ENCODE measurements at regions not wholly inside any gene's neighbourhood (a gene's known extent, or its start where the extent isn't known, plus 50 kb on each side); places are given as distances from the start of the nearest gene placed in this dataset.
"Not testable (repeated sequence)": the region's sequence is repeated elsewhere in the genome, so short reads cannot be mapped to it uniquely, and the experiment has no call there.

DNA sequence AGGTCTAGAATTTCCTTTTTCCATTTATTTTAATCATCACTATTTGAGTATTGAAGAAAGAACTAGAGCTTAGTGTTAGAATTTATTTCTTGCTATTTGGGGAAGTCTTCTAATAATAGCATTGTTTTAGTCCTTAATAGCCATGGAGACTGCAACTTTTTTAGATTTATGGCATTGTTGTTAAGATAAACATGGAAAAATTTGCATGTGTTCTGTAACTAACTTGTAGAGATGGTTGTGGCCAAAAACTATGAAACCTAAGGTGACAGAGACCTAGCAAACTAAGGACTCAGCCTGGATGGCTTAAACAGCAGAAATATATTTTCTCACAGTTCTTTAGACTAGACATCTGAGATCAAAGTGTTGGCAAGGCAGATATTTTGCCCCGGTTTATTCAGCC, 246.4 kb downstream of the SPRY2 start:
- no peak for DNase-seq
- intact Hi-C loops (cut with DNase I) = no loop called here

DNA sequence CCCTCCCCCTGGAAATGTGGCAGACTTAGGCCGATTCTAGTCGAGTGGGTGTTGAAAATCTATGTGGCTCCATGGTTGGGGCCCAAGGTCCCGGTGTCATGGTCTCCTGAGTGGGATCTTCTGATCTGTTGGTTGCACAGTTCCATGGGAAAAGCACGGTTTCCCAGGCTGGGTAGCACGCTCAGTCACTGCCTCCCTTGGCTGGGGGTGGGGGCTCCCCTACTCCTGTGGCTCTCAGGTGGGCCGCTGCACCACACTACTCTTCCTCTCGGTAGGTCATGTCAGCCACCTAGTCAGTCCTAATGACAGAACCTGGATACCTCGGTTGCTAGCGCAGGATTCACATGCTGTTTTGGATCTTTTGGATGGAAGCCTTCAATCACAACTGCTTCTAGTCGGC, 247.0 kb downstream of the SPRY2 start:
- intact Hi-C loops (cut with DNase I) = no loop called here
- DNase-seq = no peak

DNA sequence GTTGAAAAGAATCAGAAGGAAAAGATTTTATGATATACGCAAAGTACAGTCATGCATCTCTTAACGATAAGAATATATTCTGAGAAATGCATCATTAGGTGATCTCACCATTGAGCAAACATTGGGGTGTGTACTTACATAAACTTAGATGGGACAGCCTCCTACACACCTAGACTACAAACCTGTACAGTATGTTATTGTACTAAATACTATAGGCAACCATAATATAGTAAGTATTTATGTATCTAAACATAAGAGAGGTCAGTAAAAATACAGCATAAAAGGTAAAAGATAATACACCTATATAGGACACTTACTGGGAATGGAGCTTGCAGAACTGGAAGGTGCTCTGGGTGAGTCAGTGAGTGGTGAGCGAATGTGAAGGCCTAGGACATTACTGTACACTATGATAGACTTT, 254.6 kb downstream of the SPRY2 start:
- intact Hi-C loops (cut with DNase I) = no loop called here

DNA sequence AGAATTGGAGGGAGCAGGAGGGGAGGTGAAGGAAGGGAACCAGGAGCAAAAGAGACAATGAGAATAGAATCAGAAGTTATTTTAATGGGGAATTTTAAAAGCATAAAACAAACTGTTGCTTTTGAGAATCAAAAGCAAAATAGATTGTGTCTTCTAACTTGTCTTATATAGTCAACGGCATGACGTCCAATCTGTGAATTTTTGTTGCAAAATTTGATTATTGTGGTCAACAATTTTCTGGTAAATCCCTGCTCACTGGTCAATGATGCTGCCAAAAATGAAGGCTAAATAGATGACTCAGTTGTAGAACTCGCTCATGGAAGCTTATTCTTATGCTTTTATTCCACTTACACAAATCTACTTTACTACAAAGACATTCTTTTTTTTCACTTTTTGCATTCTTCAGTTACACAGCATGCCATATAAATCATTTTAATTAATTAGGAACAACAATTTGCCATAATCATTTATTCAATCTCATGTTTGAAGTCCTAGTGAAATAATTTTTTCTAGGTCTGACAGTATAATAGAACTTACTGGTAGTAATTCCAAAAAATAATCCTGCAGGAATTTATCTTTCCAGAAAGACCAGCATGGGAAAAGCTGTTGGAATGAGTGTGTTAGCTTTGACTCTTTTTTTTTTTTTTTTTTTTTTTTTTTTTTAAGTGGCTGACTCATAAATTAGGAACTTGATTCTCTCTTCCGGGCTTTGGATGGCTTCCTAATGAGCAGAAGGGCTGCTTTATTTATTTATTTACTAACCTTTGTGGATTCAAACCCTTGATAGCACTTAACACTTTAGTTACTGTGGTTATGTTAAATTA, 256.9 kb downstream of the SPRY2 start:
- intact Hi-C loops (cut with DNase I) = no loop called here
- no peak for DNase-seq

More for the DNA sequence above, 254.6 kb downstream of the SPRY2 start:
- DNase-seq = no peak

DNA sequence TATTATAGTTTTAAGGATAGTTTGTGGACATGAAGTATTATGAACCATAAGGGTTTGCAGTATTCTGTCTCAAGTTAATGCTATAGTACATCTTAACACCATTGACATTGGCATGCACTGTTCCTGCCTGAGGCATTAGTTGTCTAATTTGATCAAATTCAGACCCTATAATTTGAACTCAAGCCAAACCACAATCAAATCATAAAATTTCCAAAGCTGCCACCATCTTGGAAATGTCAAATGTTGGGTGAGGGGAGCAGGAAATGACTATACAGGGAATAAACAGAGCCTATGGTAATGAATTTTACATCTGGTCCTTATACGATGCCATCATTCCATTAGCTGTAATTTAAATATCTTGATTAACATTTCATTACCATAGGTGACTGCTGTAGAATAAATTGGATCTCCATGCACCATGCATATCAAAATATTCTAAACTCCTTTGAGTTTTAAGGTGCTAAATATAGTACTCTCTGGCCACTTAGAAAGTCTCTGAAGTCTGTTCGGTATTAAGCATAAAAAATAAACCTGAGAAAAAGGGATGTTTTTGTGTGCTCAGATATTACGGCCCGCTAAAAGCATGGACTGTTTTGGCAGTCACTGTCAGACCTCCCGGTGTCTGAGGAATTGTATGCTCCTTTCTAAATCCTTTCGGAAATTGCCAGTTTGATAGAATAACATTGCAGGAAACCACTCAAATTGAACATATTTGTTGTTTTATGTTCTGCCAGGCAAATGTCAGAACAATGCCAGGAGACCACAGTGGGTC, 257.7 kb downstream of the SPRY2 start:
- no peak for DNase-seq
- intact Hi-C loops (cut with DNase I) = no loop called here

DNA sequence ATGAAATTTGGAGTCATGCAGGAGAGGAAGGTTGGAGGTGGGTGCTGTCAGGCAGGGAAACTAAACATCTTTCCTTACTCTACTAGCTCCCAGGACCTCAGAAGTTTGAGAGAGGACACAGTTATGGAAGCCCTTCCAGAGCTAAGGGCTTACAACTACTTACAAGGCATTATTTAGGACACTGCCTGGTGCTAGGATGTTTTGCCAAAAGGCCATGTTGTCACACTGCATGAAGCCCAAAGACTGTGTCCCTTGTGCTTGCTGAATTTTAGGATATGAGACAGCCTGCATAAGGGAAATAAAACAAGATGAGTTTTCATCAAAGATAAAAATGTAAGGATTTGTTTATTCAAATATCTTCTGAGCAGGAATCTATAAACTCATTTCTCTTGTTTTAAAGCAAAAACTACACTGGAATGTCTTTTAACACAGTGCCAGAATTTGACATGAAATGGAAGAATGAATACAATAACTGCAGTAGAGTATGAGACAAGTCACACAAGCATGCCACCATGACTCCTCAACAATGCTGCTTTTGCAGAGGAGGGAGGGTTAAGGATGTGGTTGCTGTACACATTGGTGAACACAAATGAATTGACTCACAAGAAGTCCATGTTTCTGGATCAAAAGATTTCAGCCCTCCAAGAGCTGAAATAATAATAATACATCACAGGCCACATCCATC, 258.4 kb downstream of the SPRY2 start:
- intact Hi-C loops (cut with DNase I) = no loop called here
- no peak for DNase-seq

DNA sequence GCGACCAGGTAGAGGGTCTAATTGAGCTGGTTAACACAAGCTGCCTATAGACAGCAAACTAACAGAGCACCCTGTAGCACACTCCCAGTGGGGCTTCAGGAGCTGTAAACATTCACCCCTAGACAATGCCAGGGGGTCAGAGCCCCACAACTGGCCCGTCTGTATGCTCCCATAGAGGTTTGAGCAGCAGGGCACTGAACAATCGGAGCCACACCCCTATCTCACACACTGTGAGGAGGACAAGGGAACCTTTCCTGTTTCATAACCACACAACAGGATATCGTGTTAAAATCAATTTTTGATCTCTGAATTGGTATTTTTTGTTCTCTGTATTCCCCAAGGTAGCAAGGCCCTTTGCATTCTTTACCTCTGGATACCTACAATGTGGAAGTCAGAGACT, 266.1 kb downstream of the SPRY2 start:
- intact Hi-C loops (cut with DNase I) = no loop called here
- DNase-seq = no peak

DNA sequence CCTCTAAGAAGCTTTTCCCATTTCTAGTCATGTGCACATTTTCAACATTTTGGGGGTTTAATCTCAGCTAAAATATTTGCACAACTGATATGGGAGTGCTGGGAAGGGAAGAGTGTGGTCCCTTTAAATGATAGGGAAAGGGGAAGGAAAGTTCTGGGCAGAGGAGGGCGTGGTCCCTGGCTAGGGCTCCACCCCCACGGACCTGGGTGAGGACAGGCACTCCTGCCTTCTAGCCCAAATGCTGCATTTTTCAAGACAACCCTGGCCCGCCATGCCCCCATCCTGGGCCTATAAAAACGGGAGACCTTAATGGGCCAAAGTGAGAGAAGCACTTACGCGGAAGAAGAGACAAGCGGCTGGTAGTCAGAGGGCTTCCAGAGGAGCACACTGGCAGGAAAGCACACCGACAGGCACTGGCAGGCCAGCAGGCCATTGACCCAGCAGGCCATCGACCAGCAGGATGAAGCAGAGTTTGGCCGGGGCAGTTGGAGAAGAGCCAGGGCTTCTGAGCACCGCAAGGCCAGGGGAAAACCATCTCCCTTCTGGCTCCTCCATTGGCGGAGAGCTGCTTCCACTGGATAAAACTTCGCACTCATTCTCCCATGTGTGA, 266.7 kb downstream of the SPRY2 start:
- intact Hi-C loops (cut with DNase I) = no loop called here
- DNase-seq = peak in 4 of 10 donors; percentile 17 to 80 (median 55)

DNA sequence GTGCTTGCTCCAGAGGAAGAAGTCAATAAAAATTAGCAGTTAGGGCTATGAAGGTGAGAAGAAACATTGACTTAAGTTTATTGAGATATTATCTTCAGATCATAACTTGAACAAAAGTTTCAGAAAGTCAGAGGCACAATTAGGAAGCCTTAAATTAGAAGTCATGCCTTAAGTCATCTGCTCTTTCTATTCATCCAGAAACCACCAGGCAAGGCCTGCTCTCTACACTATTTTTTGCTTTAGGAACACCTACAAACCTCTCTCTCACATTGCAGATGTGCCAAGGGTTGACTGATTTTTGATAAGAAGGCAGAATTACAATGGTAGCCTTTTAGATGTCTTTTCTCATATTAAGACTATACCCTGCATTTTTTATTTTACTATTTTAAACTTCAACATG, 268.7 kb downstream of the SPRY2 start:
- DNase-seq = no peak
- intact Hi-C loops (cut with DNase I) = no loop called here

DNA sequence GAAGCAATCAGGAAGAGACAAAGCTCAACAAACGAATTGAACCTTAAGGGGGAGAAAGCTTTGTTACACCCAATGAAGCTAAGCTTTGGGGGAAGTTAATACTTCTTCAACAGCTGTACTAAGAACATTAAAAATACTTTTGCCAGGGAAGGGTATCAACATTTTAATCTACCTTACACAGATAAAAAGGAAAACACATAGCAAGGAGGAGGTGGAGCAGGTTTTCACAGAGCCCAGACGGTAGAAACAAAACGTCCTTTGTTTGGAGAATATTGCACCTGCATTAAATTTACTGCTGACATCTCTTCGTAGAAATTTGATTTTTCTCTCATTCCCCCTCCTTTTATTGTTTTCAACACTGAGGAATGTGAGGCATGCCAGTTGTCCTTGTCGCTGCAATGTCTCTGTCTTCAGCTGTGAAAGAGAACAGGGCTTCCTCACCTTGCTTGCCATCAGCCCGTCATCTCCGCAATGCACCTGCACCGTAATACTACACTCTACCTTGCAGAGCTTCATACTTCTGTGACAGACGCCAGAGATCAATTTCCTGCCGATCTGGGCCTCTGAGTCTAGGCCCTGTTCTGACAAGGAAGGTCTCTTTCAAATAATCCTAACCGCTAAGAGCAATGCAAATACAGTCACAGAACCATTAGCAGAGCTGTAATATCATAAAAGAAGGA, 270.8 kb downstream of the SPRY2 start:
- intact Hi-C loops (cut with DNase I) = no loop called here
- no peak for DNase-seq

DNA sequence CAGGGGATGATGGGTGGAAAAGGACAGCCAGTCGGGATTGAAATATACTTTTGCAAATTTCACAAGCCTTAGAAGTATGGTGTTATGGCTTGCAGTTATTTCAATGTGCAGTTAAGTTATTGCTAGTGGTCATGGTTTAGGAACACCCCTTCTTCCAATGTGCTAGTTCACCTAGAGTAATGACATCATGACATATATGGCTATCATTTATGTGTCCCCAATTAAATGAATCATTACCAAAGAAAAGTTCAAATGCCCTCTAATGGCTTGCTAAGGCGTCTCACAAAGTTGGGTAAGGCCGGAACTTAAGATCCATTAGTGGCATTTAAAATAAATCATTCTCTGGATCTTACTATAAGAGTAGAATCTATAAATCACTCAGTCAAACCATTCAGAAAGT, 271.6 kb downstream of the SPRY2 start:
- DNase-seq = no peak
- intact Hi-C loops (cut with DNase I) = no loop called here

DNA sequence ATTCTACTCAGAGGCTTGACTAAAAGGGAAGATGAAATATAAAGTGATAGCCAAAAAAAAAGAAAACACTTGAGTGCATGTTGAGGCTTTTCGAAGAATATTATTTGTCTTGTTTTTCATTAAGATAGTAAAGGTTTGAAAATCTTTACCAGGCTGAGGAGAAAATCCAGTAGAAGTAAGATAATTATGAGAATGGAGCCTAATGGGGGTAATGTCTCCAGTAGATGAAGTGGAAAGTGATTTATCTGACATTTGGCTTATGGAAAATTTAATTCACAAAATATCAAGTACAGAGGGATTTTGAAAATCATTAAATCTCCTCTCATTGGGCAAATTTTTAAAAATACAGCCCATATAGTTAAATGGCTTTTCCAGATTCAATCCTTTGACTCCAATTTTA, 274.9 kb downstream of the SPRY2 start:
- no peak for DNase-seq
- intact Hi-C loops (cut with DNase I) = no loop called here

DNA sequence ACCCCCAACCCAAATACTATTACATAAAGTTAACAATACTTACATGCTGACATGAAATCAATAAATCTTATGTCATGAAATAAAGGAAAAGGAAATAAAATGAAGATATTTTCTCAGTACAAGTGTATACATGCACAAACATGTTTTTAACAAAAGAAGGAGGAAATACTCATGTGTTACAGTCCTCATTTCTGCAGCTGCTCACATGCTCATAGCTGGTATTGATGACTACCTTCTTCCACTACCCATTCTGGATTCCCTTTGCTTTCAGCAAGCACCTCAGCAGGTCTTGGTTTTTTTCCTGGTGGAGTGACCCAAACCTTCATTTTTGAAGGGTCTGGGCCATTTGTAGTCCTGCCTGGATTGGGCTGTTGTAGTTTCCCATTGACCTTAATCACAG, 278.5 kb downstream of the SPRY2 start:
- intact Hi-C loops (cut with DNase I); DNase-seq: not testable (repeated sequence)

DNA sequence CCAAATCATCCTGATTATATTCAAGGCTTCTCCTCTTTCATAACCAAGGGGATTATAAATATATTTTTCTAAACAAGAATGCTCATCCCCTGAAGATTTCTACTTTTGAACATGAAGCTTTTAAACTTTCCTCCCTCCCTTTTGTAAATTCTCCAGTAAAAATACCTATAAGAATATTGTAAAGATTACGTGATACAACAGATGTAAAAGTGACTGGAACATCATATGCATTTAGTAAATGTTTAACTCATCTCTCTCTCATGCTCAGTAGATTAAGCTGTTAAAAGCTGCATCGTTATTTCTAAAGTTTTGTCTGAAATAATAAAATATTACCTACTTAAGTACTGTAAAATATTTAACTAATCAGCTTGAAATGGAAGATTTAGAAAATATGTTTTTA, 281.1 kb downstream of the SPRY2 start:
- intact Hi-C loops (cut with DNase I) = no loop called here

DNA sequence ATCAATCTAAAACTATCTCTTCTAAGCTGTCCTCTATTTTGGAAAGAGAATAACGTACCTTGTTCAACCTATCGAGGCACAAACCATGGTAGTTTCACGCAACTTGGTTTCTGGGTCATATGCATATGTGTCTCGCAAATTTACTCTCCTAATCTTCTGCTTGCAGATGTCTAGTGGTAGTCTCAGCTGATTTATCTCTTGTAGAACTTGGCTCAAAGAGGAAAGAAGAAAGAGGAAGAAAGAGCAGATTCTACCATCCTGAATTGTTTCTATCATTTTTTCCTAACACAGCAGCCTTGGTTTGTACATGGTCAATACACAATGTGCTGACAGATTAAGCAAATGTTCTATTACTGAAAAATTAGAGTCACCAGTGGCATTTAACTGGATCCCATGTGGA, 282.3 kb downstream of the SPRY2 start:
- no peak for DNase-seq
- intact Hi-C loops (cut with DNase I) = no loop called here

More for the DNA sequence above, 281.1 kb downstream of the SPRY2 start:
- DNase-seq = no peak

DNA sequence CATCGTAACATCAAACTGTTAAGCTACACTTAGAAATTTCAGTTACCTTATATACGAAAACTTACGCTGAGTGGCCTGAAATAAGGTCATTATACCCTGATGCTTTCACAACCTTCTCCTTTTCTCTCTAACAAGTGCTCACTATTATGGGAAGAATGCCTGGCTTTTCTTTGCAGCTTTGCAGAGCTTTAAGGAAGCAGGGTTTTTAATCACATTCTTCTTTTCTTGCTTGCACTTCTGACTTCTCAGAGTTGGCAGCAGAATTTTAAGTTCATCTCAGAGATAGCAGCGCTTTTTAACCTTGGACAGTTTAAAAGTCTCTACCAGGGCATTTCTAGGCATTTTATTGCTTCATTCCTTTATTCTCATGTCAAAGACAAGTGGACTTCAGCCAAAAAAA, 285.1 kb downstream of the SPRY2 start:
- no peak for DNase-seq
- intact Hi-C loops (cut with DNase I) = no loop called here

DNA sequence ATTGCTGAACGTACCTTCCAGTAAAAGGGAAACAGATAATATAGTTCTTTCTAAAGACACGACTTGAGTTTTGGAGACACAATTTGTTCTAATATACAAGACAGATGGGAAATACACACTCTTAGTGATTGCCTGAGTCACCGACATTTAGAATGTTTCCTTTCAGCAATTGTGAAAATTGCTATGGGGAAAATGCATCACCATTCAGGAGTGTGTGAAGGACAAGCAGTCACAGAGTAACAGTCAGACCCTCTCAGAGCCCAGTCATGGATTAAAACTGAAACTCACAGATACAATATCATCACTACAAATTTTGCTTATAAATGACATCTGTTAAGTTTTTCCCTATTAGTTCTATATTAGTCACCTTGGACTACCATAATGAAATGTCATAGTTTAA, 286.1 kb downstream of the SPRY2 start:
- intact Hi-C loops (cut with DNase I) = no loop called here
- no peak for DNase-seq

DNA sequence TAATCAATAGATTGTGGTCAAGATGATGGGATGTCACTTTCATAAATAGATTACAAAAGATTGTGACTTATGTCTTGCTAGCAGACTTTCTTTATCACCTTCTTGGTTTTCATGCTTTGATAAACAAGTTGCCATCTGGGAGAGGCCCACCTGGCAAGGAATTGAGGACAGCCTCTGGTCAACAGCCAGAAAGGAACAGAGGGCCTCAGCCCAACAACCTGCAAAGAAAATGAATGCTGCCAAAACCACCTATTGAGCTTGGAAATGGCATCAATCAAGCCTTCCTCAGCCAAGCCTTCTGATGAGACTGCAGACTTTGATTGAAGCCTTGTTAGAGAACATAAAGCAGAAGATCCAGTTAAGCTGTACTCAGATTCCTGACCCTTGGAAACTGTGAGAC, 288.6 kb downstream of the SPRY2 start:
- intact Hi-C loops (cut with DNase I) = no loop called here
- no peak for DNase-seq

DNA sequence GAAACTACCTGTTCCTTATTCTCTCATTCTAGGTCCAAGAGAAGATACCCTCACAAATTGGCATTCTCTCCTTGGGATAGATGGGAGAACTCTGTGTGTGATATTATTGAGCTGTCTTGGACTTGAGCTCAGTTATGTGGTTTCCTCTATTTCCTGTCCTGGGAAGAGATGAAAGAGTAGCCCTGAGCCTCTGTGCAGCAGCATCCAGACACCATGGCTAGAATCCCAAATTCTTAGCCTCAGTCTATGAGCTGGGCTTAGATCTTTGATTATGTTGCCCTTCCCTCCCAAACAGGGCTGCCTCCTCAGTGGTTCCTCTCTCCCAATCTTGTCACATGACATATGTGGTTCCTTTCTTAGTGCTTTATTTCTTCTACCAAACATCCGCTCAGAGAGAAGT, 290.7 kb downstream of the SPRY2 start:
- DNase-seq = no peak
- intact Hi-C loops (cut with DNase I) = no loop called here

DNA sequence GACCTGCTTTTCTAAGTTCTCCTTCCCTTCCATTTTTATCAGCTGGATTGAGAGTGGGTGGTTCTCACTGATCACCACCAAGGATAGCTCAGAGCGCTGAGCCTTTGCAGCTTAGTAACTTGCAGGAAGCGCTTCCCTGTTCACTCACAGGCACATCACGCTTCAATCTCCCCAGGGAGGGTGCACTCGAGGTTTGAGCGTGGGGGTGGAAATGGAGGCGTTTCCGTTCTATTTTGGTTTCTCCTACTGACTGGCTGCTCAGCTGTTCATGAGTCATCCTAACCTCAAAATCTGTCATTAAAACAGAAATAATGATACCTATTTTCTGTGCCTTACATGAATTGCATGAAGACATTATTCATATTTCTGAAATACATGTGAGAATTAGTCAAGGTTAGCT, 292.1 kb downstream of the SPRY2 start:
- peak; percentile 43 to 96 (median 78) for DNase-seq
- intact Hi-C loops (cut with DNase I) = no loop called here

Measured in posterior cingulate gyrus (tissue), 11 donors.